IPS-NIHi7 (cell line): ENCODE measurements at regions not wholly inside any gene's neighbourhood (a gene's known extent, or its start where the extent isn't known, plus 50 kb on each side); places are given as distances from the start of the nearest gene placed in this dataset.

ENCODE experiments used
- DNase-seq: peaks from one replicate; pipeline ENCODE4 v3.0.0; 2012; ENCODE audit warnings: mixed read lengths; ENCODE audit errors: extremely low spot score

- no peak for DNase-seq
Observed at GRCh38 chr10:75347186-75347585, 54.4 kb downstream of the ZNF503 start.

GRCh38 chr10:75345738-75346137 lies 55.8 kb downstream of the ZNF503 start:
- no peak for DNase-seq

- no peak for DNase-seq
Observed at GRCh38 chr10:75344170-75344569, 57.4 kb downstream of the ZNF503 start.

DNA sequence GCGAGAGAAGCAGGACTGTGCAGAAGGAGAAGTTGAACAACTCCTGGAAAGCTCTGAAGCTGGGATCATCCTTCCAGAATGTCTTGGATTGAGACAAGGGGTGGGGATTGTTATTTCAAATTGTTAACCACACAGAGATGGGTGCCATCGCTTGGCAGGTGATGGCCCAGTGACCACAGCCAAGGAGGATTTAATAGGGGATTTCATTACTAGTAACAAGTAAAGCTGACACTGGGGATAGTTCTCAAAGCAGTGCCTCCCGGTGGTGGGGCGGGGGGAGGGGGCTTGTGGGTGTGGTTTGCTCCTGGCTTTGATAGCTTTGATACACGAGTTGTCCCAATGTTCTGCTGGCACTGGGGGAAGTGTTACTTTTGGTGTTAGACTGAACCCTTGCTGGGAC lies 59.2 kb downstream of the ZNF503 start:
- peak; percentile 51 for DNase-seq

- no peak for DNase-seq
Observed at GRCh38 chr10:75335983-75336382, 65.6 kb downstream of the ZNF503 start.

DNA sequence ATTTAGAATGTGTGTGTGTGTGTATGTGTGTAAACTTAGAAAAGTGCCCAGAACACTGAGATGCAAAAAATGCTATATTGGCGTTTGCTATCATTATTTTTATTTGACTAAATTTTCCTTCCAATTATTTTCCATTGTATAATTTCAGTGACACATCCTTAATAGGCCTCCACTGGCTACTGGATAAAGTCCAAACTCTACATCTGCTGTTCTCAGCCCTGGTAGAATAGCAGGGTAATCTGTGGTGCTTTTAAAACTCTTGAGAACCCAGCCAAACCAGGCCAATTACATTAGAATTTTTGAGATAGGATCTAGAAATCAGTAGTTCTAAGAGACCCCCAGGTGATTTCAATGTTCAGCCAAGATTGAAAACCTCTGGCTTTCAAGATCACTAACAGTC lies 66.4 kb downstream of the ZNF503 start:
- DNase-seq: no peak

- no peak for DNase-seq
Observed at GRCh38 chr10:75334720-75335119, 66.8 kb downstream of the ZNF503 start.

- no peak for DNase-seq
Observed at GRCh38 chr10:75332081-75332480, 69.5 kb downstream of the ZNF503 start.

DNA sequence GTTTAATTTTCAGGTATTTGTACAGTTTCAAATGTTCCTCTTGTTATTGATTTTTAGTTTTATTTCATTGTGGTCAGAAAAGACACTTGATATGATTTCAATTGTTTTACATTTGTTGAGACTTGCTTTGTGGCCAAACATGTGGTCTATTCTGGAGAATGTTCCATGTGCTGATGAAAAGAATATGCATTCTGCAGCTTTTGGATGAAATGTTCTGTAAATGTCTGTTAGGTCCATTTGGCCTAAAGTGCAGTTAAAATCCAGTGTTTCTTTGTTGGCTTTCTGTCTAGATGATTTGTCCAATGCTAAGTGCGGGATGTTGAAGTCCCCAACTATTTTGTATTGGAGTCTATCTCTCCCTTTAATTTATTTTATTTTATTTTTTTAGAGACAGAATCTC lies 70.5 kb downstream of the ZNF503 start:
- DNase-seq: no peak

DNA sequence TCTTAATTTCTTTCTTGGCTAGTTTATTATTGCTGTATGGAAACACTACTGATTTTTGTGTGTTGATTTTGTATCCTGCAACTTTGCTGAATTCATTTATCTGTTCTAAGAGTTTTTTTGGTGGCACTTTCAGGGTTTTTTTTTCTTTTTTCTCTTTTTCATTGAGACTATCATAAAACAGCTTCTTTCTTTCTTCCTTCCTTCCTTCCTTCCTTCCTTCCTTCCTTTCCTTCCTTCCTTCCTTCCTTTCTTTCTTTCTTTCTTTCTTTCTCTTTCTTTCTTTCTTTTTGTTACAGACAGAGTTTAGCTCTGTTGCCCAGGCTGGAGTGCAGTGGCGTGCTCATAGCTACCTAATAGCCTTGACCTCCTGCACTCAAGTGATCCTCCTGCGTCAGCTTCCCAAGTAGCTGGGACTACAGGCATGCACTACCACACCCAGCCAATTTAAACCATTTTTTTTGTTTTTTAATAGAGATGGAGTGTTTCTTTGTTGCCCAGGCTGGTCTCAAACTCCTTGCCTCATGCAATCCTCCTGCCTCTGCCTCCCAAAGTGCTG lies 72.3 kb downstream of the ZNF503 start:
- DNase-seq: no peak

- DNase-seq: no peak
Observed at GRCh38 chr10:75326306-75326705, 75.3 kb downstream of the ZNF503 start.

GRCh38 chr10:75319274-75319673 lies 82.3 kb downstream of the ZNF503 start:
- no peak for DNase-seq

GRCh38 chr10:75314570-75314969 lies 78.8 kb upstream of the COMTD1 start:
- no peak for DNase-seq

DNA sequence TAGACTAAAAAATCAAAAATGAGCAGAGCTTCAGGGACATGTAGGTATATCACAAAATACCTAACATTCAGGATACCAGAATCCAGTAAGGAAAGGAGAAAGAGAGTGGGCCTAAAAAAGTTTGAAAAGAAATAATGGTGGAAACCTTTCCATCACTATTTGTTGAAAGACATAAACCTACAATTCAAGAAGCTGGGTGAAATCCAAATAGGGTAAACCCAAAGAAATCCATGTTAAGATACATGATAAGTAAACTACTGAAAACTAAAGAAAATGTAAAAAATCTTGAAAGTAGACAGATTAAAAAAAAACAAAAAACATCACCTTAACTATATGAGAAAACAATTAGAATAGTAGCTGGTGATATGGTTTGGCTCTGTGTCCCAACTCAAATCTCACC lies 76.7 kb upstream of the COMTD1 start:
- no peak for DNase-seq

GRCh38 chr10:75305675-75306074 lies 69.9 kb upstream of the COMTD1 start:
- no peak for DNase-seq

- no peak for DNase-seq
Observed at GRCh38 chr10:75304741-75305390, 69.1 kb upstream of the COMTD1 start.

GRCh38 chr10:75304313-75304712 lies 68.6 kb upstream of the COMTD1 start:
- DNase-seq: no peak

- no peak for DNase-seq
Observed at GRCh38 chr10:75303045-75303777, 67.5 kb upstream of the COMTD1 start.

- no peak for DNase-seq
Observed at GRCh38 chr10:75302029-75302428, 66.3 kb upstream of the COMTD1 start.

- no peak for DNase-seq
Observed at GRCh38 chr10:75297021-75297599, 61.4 kb upstream of the COMTD1 start.

DNA sequence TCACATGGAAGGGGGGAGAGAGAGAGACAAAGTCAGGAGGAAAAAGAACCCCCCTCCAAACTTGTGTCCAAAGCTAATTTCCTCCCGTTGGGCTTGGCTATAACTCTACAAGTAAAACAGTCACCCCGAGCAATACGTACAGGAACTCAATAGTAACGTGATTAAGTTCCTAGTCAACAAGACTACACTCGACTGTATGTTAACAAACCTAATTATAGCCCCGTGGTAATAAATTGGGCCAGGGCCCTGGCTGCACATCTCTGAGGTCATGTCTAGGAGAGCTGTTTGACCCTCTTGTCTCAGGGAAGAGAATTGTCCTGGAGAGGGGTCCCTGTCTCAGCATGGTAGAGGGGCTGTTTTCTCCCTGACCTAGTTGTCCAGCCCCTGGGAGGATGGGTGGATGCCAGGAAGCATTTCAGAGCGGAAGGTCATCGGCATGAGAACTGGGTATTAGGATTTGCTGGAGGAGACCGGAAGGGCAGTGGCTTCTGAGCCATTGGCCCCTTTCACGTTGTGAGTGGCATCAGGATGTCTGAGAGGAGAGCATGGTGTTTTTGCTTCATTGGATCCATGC lies 60.2 kb upstream of the COMTD1 start:
- no peak for DNase-seq

GRCh38 chr10:75294866-75295701 lies 59.3 kb upstream of the COMTD1 start:
- DNase-seq: peak; percentile 71
